ENCODE measurements at regions not wholly inside any gene's neighbourhood (a gene's known extent, or its start where the extent isn't known, plus 50 kb on each side); places are given as distances from the start of the nearest gene placed in this dataset.

DNA sequence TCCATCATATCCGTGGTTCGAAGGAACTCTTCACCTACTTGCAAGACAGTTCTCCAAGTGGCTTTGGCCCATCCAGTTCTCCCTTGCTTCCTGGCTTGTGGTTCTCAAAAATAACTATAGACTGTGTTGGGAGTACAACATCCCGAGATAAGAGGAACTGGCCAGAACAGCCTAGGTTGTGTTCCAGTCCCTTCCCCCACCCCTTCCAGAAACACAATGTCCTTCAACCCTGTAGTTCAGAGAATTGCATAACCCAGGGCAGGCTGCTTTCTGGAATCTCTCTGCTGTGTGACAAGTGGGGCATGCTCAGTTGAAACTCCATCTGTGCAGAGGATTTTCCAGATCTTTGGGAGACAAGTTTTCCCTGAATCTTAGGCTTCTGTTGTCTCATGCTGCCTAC lies 206.5 kb downstream of the PCDH10 start:
- Histone ChIP-seq H3K9ac (no peak overlapping the region), H3K79me2 (ENCODE audit: insufficient read depth) (no peaks in the 10 kb centered on the region), H3K4me1 (ENCODE audit: control insufficient read depth in 1 of 2, insufficient read depth in 2 of 2, low read depth in 1 of 2, low read length in 1 of 2) (no peaks in the 10 kb centered on the region), H4K20me1 (ENCODE audit: insufficient read depth) (no peaks in the 10 kb centered on the region), H3K36me3 (replicated peaks in 1 of 2; ENCODE audit: control insufficient read depth in 1 of 2, insufficient read depth in 2 of 2, low read length in 1 of 2) (no peaks in the 10 kb centered on the region), H3K9me3 (no peaks in the 10 kb centered on the region), H3K27me3 (ENCODE audit: insufficient read depth) (no peaks in the 10 kb centered on the region), H3F3A (replicated peaks; ENCODE audit: insufficient read depth) (no peaks in the 10 kb centered on the region), H2AFZ (ENCODE audit: low read depth) (no peak overlapping the region), H3K9me2 (no peaks in the 10 kb centered on the region), H3K27ac (ENCODE audit: low read depth in 2 of 2, low read length in 1 of 2) (no peak overlapping the region), H3K4me3 (ENCODE audit: low read depth in 2 of 2, low read length in 1 of 2) (no peak overlapping the region), H3K4me2 (no peak overlapping the region)
- TF ChIP-seq, protein P1, sequence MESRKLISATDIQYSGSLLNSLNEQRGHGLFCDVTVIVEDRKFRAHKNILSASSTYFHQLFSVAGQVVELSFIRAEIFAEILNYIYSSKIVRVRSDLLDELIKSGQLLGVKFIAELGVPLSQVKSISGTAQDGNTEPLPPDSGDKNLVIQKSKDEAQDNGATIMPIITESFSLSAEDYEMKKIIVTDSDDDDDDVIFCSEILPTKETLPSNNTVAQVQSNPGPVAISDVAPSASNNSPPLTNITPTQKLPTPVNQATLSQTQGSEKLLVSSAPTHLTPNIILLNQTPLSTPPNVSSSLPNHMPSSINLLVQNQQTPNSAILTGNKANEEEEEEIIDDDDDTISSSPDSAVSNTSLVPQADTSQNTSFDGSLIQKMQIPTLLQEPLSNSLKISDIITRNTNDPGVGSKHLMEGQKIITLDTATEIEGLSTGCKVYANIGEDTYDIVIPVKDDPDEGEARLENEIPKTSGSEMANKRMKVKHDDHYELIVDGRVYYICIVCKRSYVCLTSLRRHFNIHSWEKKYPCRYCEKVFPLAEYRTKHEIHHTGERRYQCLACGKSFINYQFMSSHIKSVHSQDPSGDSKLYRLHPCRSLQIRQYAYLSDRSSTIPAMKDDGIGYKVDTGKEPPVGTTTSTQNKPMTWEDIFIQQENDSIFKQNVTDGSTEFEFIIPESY (IDR thresholded peaks at IDR 0.05; ENCODE audit: borderline replicate concordance, low read depth), result no peak
- no peak for TF ChIP-seq NFIC (IDR thresholded peaks at IDR 0.05; ENCODE audit: borderline replicate concordance)
- TF ChIP-seq GATA2 (CRISPR knock-in tag; IDR thresholded peaks at IDR 0.05), result no peak
- TF ChIP-seq FOXJ3 (CRISPR knock-in tag; IDR thresholded peaks at IDR 0.05), result no peak
- no peak for TF ChIP-seq JUND (IDR thresholded peaks at IDR 0.05)
- no peak for TF ChIP-seq YY1 (IDR thresholded peaks at IDR 0.05; ENCODE audit: low read depth)
- no peak for TF ChIP-seq ELF1 (IDR thresholded peaks at IDR 0.05)
- no peak for TF ChIP-seq FOSL2 (IDR thresholded peaks at IDR 0.05; ENCODE audit: borderline replicate concordance, low read depth)
- TF ChIP-seq MXI1 (IDR thresholded peaks at IDR 0.05; ENCODE audit: low read depth, low read length), result no peak
- TF ChIP-seq, protein P2, sequence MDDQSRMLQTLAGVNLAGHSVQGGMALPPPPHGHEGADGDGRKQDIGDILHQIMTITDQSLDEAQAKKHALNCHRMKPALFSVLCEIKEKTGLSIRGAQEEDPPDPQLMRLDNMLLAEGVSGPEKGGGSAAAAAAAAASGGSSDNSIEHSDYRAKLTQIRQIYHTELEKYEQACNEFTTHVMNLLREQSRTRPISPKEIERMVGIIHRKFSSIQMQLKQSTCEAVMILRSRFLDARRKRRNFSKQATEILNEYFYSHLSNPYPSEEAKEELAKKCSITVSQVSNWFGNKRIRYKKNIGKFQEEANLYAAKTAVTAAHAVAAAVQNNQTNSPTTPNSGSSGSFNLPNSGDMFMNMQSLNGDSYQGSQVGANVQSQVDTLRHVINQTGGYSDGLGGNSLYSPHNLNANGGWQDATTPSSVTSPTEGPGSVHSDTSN (IDR thresholded peaks at IDR 0.05), result no peak
- TF ChIP-seq POLR2AphosphoS5 (IDR thresholded peaks at IDR 0.05; ENCODE audit: low read depth, low read length), result no peak
- TF ChIP-seq SMC3 (IDR thresholded peaks at IDR 0.05; ENCODE audit: low read depth, low read length), result no peak
- TF ChIP-seq FOXM1 (IDR thresholded peaks at IDR 0.05; ENCODE audit: low read depth), result no peak
- TF ChIP-seq EP300 (IDR thresholded peaks at IDR 0.05; ENCODE audit: borderline replicate concordance in 1 of 2, low read depth in 1 of 2, low read length in 1 of 2), result no peak
- no peak for TF ChIP-seq TEAD4 (IDR thresholded peaks at IDR 0.05; ENCODE audit: borderline replicate concordance, insufficient read depth)
- no peak for TF ChIP-seq SIN3A (IDR thresholded peaks at IDR 0.05; ENCODE audit: borderline replicate concordance, low read depth, low read length)
- TF ChIP-seq, protein P3, sequence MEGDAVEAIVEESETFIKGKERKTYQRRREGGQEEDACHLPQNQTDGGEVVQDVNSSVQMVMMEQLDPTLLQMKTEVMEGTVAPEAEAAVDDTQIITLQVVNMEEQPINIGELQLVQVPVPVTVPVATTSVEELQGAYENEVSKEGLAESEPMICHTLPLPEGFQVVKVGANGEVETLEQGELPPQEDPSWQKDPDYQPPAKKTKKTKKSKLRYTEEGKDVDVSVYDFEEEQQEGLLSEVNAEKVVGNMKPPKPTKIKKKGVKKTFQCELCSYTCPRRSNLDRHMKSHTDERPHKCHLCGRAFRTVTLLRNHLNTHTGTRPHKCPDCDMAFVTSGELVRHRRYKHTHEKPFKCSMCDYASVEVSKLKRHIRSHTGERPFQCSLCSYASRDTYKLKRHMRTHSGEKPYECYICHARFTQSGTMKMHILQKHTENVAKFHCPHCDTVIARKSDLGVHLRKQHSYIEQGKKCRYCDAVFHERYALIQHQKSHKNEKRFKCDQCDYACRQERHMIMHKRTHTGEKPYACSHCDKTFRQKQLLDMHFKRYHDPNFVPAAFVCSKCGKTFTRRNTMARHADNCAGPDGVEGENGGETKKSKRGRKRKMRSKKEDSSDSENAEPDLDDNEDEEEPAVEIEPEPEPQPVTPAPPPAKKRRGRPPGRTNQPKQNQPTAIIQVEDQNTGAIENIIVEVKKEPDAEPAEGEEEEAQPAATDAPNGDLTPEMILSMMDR (IDR thresholded peaks at IDR 0.05), result no peak
- TF ChIP-seq, protein P4, sequence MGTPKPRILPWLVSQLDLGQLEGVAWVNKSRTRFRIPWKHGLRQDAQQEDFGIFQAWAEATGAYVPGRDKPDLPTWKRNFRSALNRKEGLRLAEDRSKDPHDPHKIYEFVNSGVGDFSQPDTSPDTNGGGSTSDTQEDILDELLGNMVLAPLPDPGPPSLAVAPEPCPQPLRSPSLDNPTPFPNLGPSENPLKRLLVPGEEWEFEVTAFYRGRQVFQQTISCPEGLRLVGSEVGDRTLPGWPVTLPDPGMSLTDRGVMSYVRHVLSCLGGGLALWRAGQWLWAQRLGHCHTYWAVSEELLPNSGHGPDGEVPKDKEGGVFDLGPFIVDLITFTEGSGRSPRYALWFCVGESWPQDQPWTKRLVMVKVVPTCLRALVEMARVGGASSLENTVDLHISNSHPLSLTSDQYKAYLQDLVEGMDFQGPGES (IDR thresholded peaks at IDR 0.05; ENCODE audit: low read depth, low read length), result no peak
- no peak for DNase-seq
- WGBS (ENCODE audit: low lambda C conversion rate), result 14% methylated on average over 3 of the region's 3 CpGs
- ChIA-PET CTCF (no interaction called here), POLR2A (no interaction called here)
